ENCODE measurements at regions not wholly inside any gene's neighbourhood (a gene's known extent, or its start where the extent isn't known, plus 50 kb on each side); places are given as distances from the start of the nearest gene placed in this dataset.

DNA sequence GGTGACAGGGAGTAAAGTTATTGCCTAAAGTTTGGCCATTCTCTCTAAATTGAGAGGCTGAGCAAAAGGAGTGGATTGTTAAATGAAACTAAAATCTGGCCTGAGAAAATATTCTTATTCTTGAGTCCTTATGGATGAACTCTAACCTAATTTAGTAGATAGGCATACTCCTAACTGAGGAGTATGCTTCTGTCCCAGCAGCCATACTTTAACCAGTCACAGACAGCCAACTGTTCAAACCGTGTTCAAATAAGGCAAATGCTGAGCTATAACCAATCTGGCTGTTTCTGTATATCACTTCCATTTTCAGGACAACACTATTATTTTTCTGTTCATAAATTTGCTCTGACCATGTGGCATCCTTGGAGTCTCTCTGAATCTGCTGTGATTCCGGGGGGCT lies 75.9 kb upstream of the RERGL start:
- TF ChIP-seq, protein P1, sequence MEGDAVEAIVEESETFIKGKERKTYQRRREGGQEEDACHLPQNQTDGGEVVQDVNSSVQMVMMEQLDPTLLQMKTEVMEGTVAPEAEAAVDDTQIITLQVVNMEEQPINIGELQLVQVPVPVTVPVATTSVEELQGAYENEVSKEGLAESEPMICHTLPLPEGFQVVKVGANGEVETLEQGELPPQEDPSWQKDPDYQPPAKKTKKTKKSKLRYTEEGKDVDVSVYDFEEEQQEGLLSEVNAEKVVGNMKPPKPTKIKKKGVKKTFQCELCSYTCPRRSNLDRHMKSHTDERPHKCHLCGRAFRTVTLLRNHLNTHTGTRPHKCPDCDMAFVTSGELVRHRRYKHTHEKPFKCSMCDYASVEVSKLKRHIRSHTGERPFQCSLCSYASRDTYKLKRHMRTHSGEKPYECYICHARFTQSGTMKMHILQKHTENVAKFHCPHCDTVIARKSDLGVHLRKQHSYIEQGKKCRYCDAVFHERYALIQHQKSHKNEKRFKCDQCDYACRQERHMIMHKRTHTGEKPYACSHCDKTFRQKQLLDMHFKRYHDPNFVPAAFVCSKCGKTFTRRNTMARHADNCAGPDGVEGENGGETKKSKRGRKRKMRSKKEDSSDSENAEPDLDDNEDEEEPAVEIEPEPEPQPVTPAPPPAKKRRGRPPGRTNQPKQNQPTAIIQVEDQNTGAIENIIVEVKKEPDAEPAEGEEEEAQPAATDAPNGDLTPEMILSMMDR (IDR thresholded peaks at IDR 0.05; ENCODE audit: extremely low read depth, missing control alignments) = no peak
- DNase-seq (ENCODE audit: low spot score) = no peak

GRCh38 chr12:18165422-18165871 lies 75.5 kb upstream of the RERGL start:
- DNase-seq (ENCODE audit: low spot score) = peak; percentile 46
- TF ChIP-seq, protein P1 (IDR thresholded peaks at IDR 0.05; ENCODE audit: extremely low read depth, missing control alignments) = no peak

DNA sequence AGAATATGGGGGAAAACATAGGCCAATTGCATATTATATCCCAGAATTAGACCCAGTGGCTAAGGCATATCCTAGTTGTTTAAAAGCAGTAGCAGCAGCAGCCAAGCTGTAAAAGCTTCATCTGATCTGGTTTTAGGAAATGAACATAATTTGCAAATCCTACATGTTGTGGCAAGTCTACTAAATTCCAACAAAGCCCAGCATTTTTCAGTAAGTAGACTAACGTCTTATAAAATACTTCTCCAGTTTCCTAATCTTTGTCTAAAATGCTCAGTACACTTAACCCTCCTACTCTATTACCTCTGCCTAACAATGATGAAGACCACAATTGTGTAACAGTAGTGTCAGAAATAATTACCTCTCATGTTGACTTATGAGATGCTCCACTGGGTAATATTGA lies 70.9 kb upstream of the RERGL start:
- TF ChIP-seq, protein P1 (IDR thresholded peaks at IDR 0.05; ENCODE audit: extremely low read depth, missing control alignments) = no peak
- no peak for DNase-seq (ENCODE audit: low spot score)

- TF ChIP-seq, protein P1 (IDR thresholded peaks at IDR 0.05; ENCODE audit: extremely low read depth, missing control alignments) = peak; percentile 54
- peak; percentile 13 for DNase-seq (ENCODE audit: low spot score)
Observed at GRCh38 chr12:18158774-18159557, 69.0 kb upstream of the RERGL start.

GRCh38 chr12:18153826-18154225 lies 63.8 kb upstream of the RERGL start:
- TF ChIP-seq, protein P1 (IDR thresholded peaks at IDR 0.05; ENCODE audit: extremely low read depth, missing control alignments) = no peak
- DNase-seq (ENCODE audit: low spot score) = no peak

GRCh38 chr12:18151036-18151435 lies 61.0 kb upstream of the RERGL start:
- DNase-seq (ENCODE audit: low spot score) = no peak
- TF ChIP-seq, protein P1 (IDR thresholded peaks at IDR 0.05; ENCODE audit: extremely low read depth, missing control alignments) = no peak

- DNase-seq (ENCODE audit: low spot score) = no peak
- TF ChIP-seq, protein P1 (IDR thresholded peaks at IDR 0.05; ENCODE audit: extremely low read depth, missing control alignments) = no peak
Observed at GRCh38 chr12:18148961-18149360, 59.0 kb upstream of the RERGL start.

Data from GM20000 (cell line).